GM12878 (cell line): ENCODE measurements at regions not wholly inside any gene's neighbourhood (a gene's known extent, or its start where the extent isn't known, plus 50 kb on each side); places are given as distances from the start of the nearest gene placed in this dataset.

ENCODE experiments used
- ATAC-seq: fragments of 200-7000 bp; cut with Tn5 transposase; 3 replicates; pipeline ENCODE4 v1.9.1; 2020; ENCODE audit warnings: mild to moderate bottlenecking, moderate library complexity
- BruUV-seq: library from RNA; stranded (reverse); fragments of 400-500 nt; replicated peaks from 2 replicates; lab custom pipeline; 2021; lab: Mats Ljungman, UMichigan
- CTCF ChIA-PET: fragments of 300-600 bp; sonication (Branson Sonifier 250); formaldehyde crosslinking; extraction: SDS; loops from one replicate; lab custom pipeline; 2021; ENCODE audit warnings: inconsistent platforms; lab: Yijun Ruan, JAX
- POLR2A ChIA-PET: fragments of 350-600 bp; formaldehyde crosslinking; extraction: SDS; loops from one replicate; lab custom pipeline; 2021; ENCODE audit warnings: inconsistent platforms; lab: Charles Lee
- RAD21 ChIA-PET: fragments of 300-600 bp; sonication (Branson Sonifier 250); formaldehyde crosslinking; loops from one replicate; lab custom pipeline; 2023; ENCODE audit warnings: antibody characterized with exemption; ENCODE audit not compliant: unreplicated experiment; lab: Charles Lee
- SMC1A ChIA-PET: fragments of 300-600 bp; sonication (Branson Sonifier 250); formaldehyde crosslinking; loops from one replicate; lab custom pipeline; 2023; ENCODE audit not compliant: unreplicated experiment, uncharacterized antibody; lab: Charles Lee
- DNase-seq: peaks from one replicate; pipeline ENCODE4 v3.0.0-alpha.2; 2011; ENCODE audit warnings: low read depth, low spot score
- FAIRE-seq: peaks from 3 replicates; lab custom pipeline; 2011; peaks lifted over from hg19 to GRCh38; lab: Jason Lieb, UNC
- H2AFZ ChIP-seq: 2 replicates; pipeline ENCODE4 v1.6.0; 2011; ENCODE audit warnings: low read depth, low read length, control low read depth; ENCODE audit not compliant: control insufficient read depth
- H3K27ac ChIP-seq: 2 replicates; pipeline ENCODE4 v1.5.1; 2011; ENCODE audit warnings: control low read depth; ENCODE audit not compliant: control insufficient read depth, insufficient read depth
- H3K27me3 ChIP-seq, 2 experiments: replicated peaks in 1 of 2; 2 replicates each; pipeline versions ENCODE4 v1.6.0 to v1.6.1; 2011; ENCODE audit warnings: low read length in 1 of 2; ENCODE audit not compliant: control insufficient read depth in 2 of 2, insufficient read depth in 2 of 2
- H3K36me3 ChIP-seq, 2 experiments: 2 replicates each; pipeline ENCODE4 v1.5.1; 2011; ENCODE audit warnings: low read length in 1 of 2; ENCODE audit not compliant: control insufficient read depth in 2 of 2, insufficient read depth in 2 of 2
- H3K4me1 ChIP-seq: 2 replicates; pipeline ENCODE4 v1.6.1; 2011; ENCODE audit warnings: mild to moderate bottlenecking, low read length, moderate library complexity, mixed read lengths; ENCODE audit not compliant: control insufficient read depth, insufficient read depth
- H3K4me2 ChIP-seq: 2 replicates; pipeline ENCODE4 v1.6.0; 2011; ENCODE audit warnings: control low read depth; ENCODE audit not compliant: control insufficient read depth, insufficient read depth
- H3K4me3 ChIP-seq: fragments of 200-600 bp; sonication (generic); 2 replicates; pipeline ENCODE4 v1.5.1; 2016
- H3K79me2 ChIP-seq: 2 replicates; pipeline ENCODE4 v1.6.0; 2011; ENCODE audit warnings: low read length; ENCODE audit not compliant: control insufficient read depth, insufficient read depth
- H3K9ac ChIP-seq: 2 replicates; pipeline ENCODE4 v1.8.0; 2011; ENCODE audit warnings: low read length, control low read depth, mixed read lengths; ENCODE audit not compliant: control insufficient read depth, insufficient read depth
- H3K9me3 ChIP-seq: replicated peaks from 3 replicates; pipeline ENCODE4 v1.5.1; 2011; ENCODE audit warnings: mild to moderate bottlenecking, low read length; ENCODE audit not compliant: control insufficient read depth, insufficient read depth
- H4K20me1 ChIP-seq: 2 replicates; pipeline ENCODE4 v1.6.0; 2011; ENCODE audit not compliant: control insufficient read depth, insufficient read depth
- CBX5 ChIP-seq: sonication (generic); IDR thresholded peaks from 2 replicates; pipeline ENCODE4 v1.6.1; 2016; ENCODE audit warnings: low read depth, moderate library complexity, mild to moderate bottlenecking, inconsistent platforms
- CREB1 ChIP-seq: IDR thresholded peaks from 2 replicates; pipeline ENCODE4 v1.6.1; 2012; ENCODE audit warnings: low read depth, mild to moderate bottlenecking, inconsistent platforms
- CREM ChIP-seq: IDR thresholded peaks from 2 replicates; pipeline ENCODE4 v1.6.1; 2014; ENCODE audit warnings: antibody characterized with exemption, low read depth
- EGR1 ChIP-seq, 2 experiments: IDR thresholded peaks; 1 replicate in 1 of 2; 2 replicates in 1 of 2; pipeline ENCODE4 v1.6.1; 2011 to 2012; ENCODE audit warnings: low read depth in 2 of 2, low read length in 2 of 2, borderline replicate concordance in 1 of 2, mild to moderate bottlenecking in 1 of 2, moderate library complexity in 1 of 2
- EZH2 ChIP-seq: IDR thresholded peaks from 2 replicates; pipeline ENCODE4 v1.6.1; 2012; ENCODE audit warnings: low read depth, mild to moderate bottlenecking, control low read depth, inconsistent platforms, low read length, borderline replicate concordance; ENCODE audit not compliant: control insufficient read depth
- HCFC1 ChIP-seq: fragments of 150-350 bp; IDR thresholded peaks from 2 replicates; pipeline ENCODE4 v1.6.1; 2014; ENCODE audit warnings: low read length
- HDGF ChIP-seq: fragments of 450-650 bp; IDR thresholded peaks from 2 replicates; pipeline ENCODE4 v1.6.1; 2016; ENCODE audit warnings: antibody characterized with exemption
- MLLT1 ChIP-seq: fragments of 450-650 bp; IDR thresholded peaks from 2 replicates; pipeline ENCODE4 v1.6.1; 2016; ENCODE audit warnings: mild to moderate bottlenecking
- MYB ChIP-seq: fragments of 150-350 bp; IDR thresholded peaks from 2 replicates; pipeline ENCODE4 v1.6.1; 2014; ENCODE audit warnings: mild to moderate bottlenecking, low read depth, low read length, borderline replicate concordance
- NFYA ChIP-seq: IDR thresholded peaks from 2 replicates; pipeline ENCODE4 v1.6.1; 2011; ENCODE audit warnings: low read depth, mild to moderate bottlenecking, low read length, improper control_type of control experiment, borderline replicate concordance
- RAD21 ChIP-seq: IDR thresholded peaks from 2 replicates; pipeline ENCODE4 v1.6.1; 2011; ENCODE audit warnings: mild to moderate bottlenecking, low read depth, low read length, moderate library complexity; ENCODE audit not compliant: insufficient read depth
- RELB ChIP-seq: fragments of 450-650 bp; IDR thresholded peaks from 2 replicates; pipeline ENCODE4 v1.6.1; 2017; ENCODE audit warnings: low read depth, mild to moderate bottlenecking, moderate library complexity
- REST ChIP-seq: IDR thresholded peaks from 2 replicates; pipeline ENCODE4 v1.6.1; 2012; ENCODE audit warnings: mild to moderate bottlenecking, low read depth, low read length
- STAT1 ChIP-seq: fragments of 450-650 bp; conservative IDR thresholded peaks from 2 replicates; pipeline ENCODE4 v1.6.1; 2014; ENCODE audit warnings: antibody characterized with exemption, mild to moderate bottlenecking
- TCF12 ChIP-seq: IDR thresholded peaks from 2 replicates; pipeline ENCODE4 v1.6.1; 2011; ENCODE audit warnings: low read depth, mild to moderate bottlenecking, low read length
- USF1 ChIP-seq: IDR thresholded peaks from 2 replicates; pipeline ENCODE4 v1.6.1; 2011; ENCODE audit warnings: borderline replicate concordance, low read depth, mild to moderate bottlenecking, moderate library complexity, mixed read lengths, low read length; ENCODE audit not compliant: insufficient read depth; ENCODE audit errors: extremely low read length
- whole genome bisulfite sequencing: methylation state at CpG from one replicate; pipeline ENCODE4 v1.1.6; 2016; ENCODE audit warnings: low lambda C conversion rate; ENCODE audit not compliant: insufficient replicate concordance, insufficient coverage; ENCODE audit errors: missing lambda C conversion rate; 5-methylcytosine and 5-hydroxymethylcytosine counted together
- in situ Hi-C: fragments of 300-500 bp; cut with MboI; formaldehyde crosslinking; loops from 9 replicates; pipeline ENCODE4 v1.14.3; 2018; ENCODE audit warnings: mixed read lengths
- intact Hi-C: fragments of 100-400 bp; cut with micrococcal nuclease; formaldehyde crosslinking; loops from one replicate; pipeline ENCODE4 v1.14.2; 2022; ENCODE audit not compliant: unreplicated experiment

GRCh38 chr3:72383883-72384282 is 464.4 kb downstream of the SHQ1 start (continued):
- TF ChIP-seq RAD21: no peak
- TF ChIP-seq RELB: no peak
- TF ChIP-seq STAT1: no peak
- no peak for TF ChIP-seq HDGF
- no peak for TF ChIP-seq MYB
- TF ChIP-seq TCF12: no peak
- TF ChIP-seq EZH2: no peak
- TF ChIP-seq MLLT1: no peak
- TF ChIP-seq USF1: no peak
- TF ChIP-seq, all 136 proteins: peak for 0

- FAIRE-seq (no peak), DNase-seq (no peak), ATAC-seq (no peak)
- Histone ChIP-seq H3K27me3 (no peaks in the 10 kb centered on the region), H3K4me3 (no peak overlapping the region), H3K79me2 (peaks cover 22% of the 10 kb centered on the region), H2AFZ (no peak overlapping the region), H3K9ac (no peak overlapping the region), H3K27ac (no peak overlapping the region), H3K9me3 (no peaks in the 10 kb centered on the region), H3K4me2 (no peak overlapping the region), H3K36me3 (peaks cover under 1 to 13% of the 10 kb centered on the region in 2 experiments; a peak in 1 of 4 replicates), H4K20me1 (0 out of 2 replicates have a peak, but pooled peaks cover 2% of the 10 kb centered on the region), H3K4me1 (peaks cover 4% of the 10 kb centered on the region; the same call in 1 of the 2 replicates)
- intact Hi-C loops: no loop called here
- ChIA-PET SMC1A (interaction anchor here (1.2 to 1.7 kb wide), 3 partner anchors 9 to 58 kb away, joined by 3 to 4 read pairs (median 3); no protein-coding TSS in a partner anchor), CTCF (interaction anchor here (0.6 to 0.9 kb wide), 2 partner anchors 9 to 423 kb away, joined by 3 to 4 read pairs; no protein-coding TSS in a partner anchor), POLR2A (no interaction called here), RAD21 (no interaction called here)
- no TSS peak for BruUV-seq
- 97% methylated on average over 4 of the region's 4 CpGs for WGBS
- in situ Hi-C loops: no loop called here
- no peak for TF ChIP-seq CREM
- TF ChIP-seq REST: no peak
- TF ChIP-seq HCFC1: no peak
- no peak for TF ChIP-seq USF1
- TF ChIP-seq EGR1 (IDR thresholded peaks at IDR 0.05; ENCODE audit: borderline replicate concordance in 1 of 2, low read depth in 2 of 2, low read length in 2 of 2): no peak
- TF ChIP-seq CBX5: no peak
- TF ChIP-seq CREB1: no peak
- TF ChIP-seq NFYA: no peak
Observed at GRCh38 chr3:72383230-72383629, 465.0 kb downstream of the SHQ1 start.
